NCI-H1048 (cell line): ENCODE measurements at regions not wholly inside any gene's neighbourhood (a gene's known extent, or its start where the extent isn't known, plus 50 kb on each side); places are given as distances from the start of the nearest gene placed in this dataset.
"Not testable (repeated sequence)": the region's sequence is repeated elsewhere in the genome, so short reads cannot be mapped to it uniquely, and the experiment has no call there.

ENCODE experiments used
- DNase-seq: peaks from one replicate; lab custom pipeline; 2025; lab: John Stamatoyannopoulos, UW

DNA sequence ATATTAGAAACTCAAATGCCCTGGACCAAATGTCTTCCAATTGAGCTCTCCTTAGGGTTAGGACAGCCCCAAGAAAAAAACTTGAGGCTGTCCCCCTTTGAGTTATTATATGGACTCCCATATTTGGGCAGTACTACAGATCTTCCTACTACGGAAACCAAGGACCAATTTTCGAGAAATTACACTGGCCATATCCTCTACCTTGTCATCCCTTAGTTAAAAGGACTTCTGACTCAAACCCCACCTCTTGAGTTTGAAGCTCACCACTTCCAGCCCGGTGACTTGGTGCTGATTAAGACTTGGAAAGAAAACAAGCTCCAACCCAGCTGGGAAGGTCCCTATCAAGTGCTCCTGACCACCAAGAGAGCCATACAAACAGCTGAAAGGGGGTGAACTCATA is 497.0 kb upstream of the GRAMD2B start:
- DNase-seq: no peak

- DNase-seq: no peak
These were observed 494.5 kb upstream of the GRAMD2B start for GRCh38 chr5:125928663-125929062.

- DNase-seq: no peak
These were observed 473.1 kb upstream of the GRAMD2B start for GRCh38 chr5:125950012-125950615.

DNA sequence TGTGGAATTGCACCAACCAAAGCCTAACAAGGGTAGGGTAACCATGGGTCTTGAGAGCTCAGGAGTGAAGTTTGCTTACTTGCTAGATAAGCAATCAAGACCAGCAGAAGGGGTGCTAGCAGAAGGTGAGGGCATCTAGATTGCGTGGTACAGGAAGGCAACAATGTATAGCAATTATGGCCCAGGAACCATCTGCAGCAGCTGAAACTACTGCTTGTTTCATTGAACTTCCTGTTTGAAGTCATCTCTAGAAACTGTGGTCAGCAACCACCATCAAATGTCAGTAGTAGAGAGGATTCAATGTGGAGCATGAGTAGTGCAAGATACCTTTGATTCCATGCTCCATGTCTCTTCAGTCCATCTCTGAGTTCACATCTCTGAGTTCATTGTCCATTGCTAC is 462.1 kb upstream of the GRAMD2B start:
- no peak for DNase-seq

- no peak for DNase-seq
These were observed 457.6 kb upstream of the GRAMD2B start for GRCh38 chr5:125965577-125965976.

- DNase-seq: no peak
These were observed 455.6 kb upstream of the GRAMD2B start for GRCh38 chr5:125967576-125967975.

DNA sequence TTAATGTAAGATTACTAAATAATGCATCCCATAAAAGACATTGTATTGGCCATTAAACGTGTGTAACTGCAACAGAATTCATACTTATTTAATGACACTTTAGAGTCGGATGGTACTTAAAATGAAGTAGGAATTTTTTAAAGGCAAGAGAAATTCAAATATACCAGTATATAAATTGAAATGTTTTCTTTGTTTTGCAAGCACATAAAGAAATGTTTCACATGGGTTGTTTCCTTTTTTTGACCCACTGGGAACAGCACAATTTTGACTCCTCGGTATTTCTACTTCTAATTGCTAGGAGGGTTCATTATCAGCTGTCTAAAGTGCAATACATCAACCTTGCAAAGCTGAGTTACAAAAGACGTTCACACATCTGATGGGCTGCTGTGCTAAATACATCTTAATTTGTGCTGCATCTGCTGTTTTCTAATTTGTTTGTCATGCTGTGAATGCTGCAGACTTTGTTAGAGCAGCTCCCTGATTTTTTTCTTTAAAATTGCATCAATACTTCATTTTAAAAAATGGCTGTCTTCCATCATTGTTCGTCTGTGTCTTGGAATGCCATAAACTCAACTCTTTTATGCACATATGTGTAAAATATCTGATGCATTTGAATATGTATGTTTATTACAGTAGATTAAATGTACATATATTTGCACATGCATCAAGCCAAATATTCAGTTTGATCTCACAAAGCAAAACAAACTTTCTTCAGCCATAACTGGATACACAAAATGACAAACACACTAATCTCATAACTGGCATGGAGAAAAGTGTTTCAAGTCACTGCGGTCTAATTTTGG is 454.0 kb upstream of the GRAMD2B start:
- DNase-seq: no peak

DNA sequence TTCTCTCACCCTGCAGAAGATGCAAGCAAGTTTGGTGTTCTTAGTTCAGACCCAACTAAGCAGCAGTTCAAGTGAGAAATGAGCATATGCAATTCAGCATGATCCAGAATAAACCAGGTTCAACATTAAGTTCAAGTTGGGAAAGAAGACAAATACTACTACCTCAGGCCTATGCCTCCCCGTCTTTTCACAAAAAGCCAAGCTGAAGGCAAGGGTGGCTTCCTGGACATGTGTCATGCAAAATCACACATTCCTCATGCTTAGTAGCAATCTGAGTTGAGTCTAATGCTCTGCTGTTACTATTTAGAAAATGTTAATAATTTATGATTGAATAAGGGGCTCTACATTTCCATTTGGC is 453.4 kb upstream of the GRAMD2B start:
- DNase-seq: no peak

DNA sequence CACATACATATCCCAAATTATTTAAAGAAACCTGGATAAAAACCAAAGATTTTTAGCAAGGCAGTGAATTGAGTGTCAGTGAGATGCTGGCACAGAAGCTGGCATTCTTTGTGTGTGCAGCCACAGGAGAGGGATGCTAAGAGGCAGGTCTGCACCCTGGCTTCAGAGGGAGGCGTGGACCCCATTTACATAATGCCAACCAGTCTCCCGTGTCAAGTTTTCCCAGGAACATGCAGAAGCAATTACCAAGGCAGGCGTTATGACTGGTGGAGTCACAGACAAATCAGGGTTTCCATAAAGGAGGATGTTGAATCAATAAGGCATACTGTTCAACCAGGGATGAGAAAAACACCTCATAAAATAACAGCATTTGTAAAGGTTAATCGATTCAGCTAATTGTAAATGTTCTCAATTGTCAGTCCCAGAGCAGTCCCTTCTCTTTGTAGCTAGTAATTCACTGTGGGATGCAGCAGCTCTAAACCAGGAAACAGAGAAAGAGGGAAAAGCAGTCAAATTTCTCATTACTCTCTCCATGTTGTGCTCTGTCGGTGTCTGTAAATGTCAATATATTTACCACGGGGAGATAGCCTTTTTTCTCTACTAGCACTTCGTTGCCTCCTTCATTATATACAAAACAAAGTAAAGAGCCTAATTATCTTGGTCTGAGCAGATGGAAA is 452.4 kb upstream of the GRAMD2B start:
- DNase-seq: no peak

GRCh38 chr5:125972706-125973105 is 450.5 kb upstream of the GRAMD2B start:
- DNase-seq: no peak

DNA sequence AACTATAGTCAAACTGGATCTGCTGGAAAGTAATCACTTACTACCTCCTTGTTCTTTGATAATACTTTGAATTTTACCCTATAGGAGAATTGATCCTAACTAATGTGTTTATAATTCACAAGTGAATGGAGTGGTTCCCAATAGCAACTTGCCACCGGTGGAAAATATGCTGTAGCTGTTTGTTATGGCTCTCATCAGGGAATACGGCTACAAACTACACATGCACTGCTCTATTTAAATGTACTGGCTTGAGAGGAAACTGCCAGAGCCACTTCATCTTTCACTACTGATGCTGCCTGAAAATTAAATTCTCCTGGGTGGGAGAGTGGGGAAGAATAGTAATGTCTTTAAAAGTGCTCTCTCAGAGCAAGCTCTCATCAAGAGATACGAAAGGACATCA is 448.5 kb upstream of the GRAMD2B start:
- DNase-seq: no peak

- DNase-seq: no peak
These were observed 446.7 kb upstream of the GRAMD2B start for GRCh38 chr5:125976421-125977000.

DNA sequence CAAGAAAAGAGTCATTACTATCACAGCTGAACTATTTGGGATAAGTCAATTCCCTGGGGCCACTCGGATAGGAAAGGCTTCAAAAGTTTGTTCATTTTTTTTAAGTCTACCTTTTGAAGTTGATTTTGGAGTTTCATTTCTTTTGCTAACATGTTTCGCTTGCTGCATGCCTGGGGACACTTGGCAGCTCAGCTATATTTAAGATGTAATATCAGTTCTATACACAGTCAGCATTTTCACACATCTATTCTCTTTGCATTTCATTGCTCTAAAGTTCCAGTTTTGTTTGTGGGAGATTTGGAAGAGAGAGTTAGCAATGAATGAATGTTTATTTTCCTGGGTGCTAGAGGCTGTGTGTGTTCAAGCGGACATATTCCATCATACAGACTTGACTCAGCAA is 445.2 kb upstream of the GRAMD2B start:
- no peak for DNase-seq

DNA sequence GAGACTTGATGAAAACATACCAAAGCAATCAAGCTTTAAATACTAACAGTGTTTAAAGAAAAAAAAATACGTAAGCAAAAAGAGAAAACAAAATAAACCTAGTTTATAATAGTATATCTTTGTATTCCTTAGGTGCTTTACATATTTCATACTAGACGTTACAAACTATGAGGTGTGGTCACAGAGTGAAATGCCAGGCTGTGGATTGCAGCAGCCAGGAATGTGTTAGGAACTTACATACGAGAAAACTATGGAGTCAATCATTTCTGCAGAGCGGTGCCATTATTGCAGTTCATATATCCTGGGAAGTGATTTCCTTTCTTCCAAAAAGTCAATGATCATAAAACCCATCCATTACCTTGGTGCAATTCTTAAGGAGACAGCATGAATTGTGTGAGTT is 443.6 kb upstream of the GRAMD2B start:
- DNase-seq: no peak

GRCh38 chr5:125981016-125981415 is 442.2 kb upstream of the GRAMD2B start:
- DNase-seq: no peak

DNA sequence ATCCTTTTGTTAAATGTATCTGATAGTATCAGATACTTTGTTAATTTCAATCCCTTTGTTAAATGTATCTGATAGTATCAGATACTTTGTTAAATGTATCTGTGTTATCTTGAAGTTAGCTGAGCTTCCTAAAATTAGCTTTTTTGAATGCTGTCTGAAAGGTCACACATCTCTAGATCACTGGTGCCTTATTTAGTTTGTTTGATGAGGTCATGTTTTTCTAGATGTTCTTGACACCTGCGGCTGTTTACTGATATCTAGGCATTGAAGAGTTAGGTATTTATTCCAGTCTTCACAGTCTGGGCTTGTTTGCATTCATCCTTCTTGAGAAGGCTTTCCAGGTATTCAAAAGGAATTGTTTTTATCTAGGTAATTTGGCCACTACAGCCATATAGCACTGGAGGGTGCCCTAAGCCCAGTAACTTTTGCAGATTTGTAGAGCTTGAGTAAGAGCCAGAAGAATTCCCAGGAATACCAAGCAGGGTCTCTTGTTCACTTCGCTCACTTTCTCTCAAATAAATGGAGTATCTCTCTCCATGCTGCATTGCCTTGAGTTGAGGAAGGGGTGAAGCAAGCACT is 435.4 kb upstream of the GRAMD2B start:
- no peak for DNase-seq

DNA sequence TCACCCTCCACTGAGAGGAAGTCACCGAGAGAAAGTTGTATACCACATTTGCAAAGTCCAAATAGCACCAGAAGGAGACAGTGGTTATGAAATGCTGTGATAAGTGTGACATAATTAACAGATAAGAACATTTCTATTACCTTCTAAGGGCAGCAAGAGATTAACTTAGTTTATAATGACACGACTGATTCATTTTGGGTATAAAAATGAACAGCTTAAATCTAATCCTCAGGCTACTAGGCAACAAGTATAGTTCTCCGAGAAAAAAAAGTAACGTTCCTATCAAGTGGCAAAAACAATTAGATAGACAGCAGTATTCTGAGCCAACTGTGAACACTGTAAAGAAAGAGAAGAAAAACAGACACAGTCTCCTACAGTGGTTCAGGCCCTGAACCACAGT is 431.2 kb upstream of the GRAMD2B start:
- no peak for DNase-seq

DNA sequence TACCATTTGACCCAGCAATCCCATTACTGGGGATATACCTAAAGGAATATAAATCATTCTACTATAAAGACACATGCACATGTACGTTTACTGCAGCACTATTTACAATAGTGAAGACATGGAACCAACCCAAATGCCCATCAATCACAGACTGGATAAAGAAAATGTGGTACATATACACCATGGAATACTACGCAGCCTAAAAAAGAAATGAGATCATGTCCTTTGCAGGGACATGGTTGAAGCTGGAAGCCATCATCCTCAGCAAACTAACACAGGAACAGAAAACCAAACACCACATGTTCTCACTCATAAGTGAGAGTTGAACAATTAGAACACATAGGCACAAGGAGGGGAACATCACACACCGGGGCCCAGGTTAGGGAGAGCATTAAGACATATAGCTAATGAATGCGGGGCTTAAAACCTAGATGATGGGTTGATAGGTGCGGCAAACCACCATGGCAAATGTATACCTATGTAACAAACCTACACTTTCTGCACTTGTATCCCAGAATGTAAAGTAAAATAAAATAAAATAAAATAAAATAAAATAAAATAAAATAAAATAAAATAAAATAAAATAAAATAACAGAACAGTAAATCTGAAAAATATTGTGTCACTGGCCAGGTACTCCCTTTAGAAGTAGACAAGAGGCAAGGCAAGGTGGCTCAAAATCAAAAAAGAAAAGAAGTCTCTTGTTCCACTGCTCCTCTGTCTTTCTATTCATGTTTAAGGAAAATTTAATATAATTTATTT is 423.8 kb upstream of the GRAMD2B start:
- not testable (repeated sequence) for DNase-seq

DNA sequence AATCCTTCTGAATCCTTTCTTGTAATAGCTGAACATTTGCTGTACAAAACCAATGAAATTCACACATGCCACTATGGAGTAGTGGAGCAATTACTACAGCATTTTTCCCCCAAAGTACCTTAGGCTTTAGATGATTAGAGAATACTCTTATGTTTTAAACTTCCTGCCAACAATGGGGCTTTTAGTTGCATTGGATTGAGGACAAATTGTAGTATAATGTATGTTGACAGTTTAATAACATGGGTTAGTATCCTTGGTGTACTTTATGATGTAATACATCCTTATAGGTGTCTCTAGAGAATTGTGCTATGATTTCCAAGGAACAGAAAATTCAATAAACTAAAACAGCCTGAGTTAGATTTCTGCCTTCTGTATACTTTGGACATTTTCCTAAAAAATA is 422.7 kb upstream of the GRAMD2B start:
- DNase-seq: no peak

GRCh38 chr5:126002222-126002897 is 420.8 kb upstream of the GRAMD2B start:
- DNase-seq: no peak

DNA sequence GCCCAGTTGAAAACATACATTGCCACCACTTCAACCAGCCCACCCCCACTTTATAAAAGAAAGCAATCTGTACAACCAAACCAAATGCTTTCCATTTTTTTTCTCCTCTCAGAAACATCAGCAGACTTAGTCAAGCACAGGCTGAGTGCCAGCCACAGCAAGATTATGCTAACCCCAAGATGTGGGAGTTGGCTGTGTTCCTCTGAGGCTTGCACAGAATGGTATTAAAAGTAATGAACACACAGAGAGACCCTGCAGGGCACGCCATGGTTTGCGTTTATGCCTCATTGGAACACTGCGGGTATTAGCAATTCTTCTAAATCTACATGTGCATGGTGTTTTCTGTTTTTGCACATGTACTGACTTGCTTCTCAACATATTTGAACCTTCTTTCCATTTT is 419.9 kb upstream of the GRAMD2B start:
- no peak for DNase-seq
